ENCODE measurements at regions not wholly inside any gene's neighbourhood (a gene's known extent, or its start where the extent isn't known, plus 50 kb on each side); places are given as distances from the start of the nearest gene placed in this dataset.

- TF ChIP-seq EP300 (IDR thresholded peaks at IDR 0.05) (no peak), POLR2AphosphoS5 (IDR thresholded peaks at IDR 0.05) (no peak), POLR2A (IDR thresholded peaks at IDR 0.05) (no peak)
- TF ChIP-seq, protein P1, sequence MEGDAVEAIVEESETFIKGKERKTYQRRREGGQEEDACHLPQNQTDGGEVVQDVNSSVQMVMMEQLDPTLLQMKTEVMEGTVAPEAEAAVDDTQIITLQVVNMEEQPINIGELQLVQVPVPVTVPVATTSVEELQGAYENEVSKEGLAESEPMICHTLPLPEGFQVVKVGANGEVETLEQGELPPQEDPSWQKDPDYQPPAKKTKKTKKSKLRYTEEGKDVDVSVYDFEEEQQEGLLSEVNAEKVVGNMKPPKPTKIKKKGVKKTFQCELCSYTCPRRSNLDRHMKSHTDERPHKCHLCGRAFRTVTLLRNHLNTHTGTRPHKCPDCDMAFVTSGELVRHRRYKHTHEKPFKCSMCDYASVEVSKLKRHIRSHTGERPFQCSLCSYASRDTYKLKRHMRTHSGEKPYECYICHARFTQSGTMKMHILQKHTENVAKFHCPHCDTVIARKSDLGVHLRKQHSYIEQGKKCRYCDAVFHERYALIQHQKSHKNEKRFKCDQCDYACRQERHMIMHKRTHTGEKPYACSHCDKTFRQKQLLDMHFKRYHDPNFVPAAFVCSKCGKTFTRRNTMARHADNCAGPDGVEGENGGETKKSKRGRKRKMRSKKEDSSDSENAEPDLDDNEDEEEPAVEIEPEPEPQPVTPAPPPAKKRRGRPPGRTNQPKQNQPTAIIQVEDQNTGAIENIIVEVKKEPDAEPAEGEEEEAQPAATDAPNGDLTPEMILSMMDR (IDR thresholded peaks at IDR 0.05), result no peak
- Histone ChIP-seq H3K9me3 (no peaks in the 10 kb centered on the region), H3K36me3 (no peaks in the 10 kb centered on the region), H3K4me1 (peaks cover 0 to 27% (median 9%) of the 10 kb centered on the region in 4 donors), H3K4me3 (no peak overlapping the region), H3K27me3 (peaks cover 0 to 28% (median 0%) of the 10 kb centered on the region in 3 donors), H3K27ac (no peak overlapping the region)
- 28 to 48% (median 43%) methylated on average over 10 of the region's 10 CpGs for WGBS, 5 donors
- intact Hi-C loops (cut with DNase I; ENCODE audit: low total_unique reads), result no loop called here
- DNase-seq, result no peak
Observed at GRCh38 chr6:7675353-7675945, 50.5 kb upstream of the BMP6 start.
